Islet of Langerhans (tissue), 1 donor: ENCODE measurements at regions not wholly inside any gene's neighbourhood (a gene's known extent, or its start where the extent isn't known, plus 50 kb on each side); places are given as distances from the start of the nearest gene placed in this dataset.
"Not testable (repeated sequence)": the region's sequence is repeated elsewhere in the genome, so short reads cannot be mapped to it uniquely, and the experiment has no call there.

Experiments used
- FAIRE-seq: peaks from one replicate; lab custom pipeline; 2011; peaks lifted over from hg19 to GRCh38; lab: Jason Lieb, UNC

GRCh38 chr18:59038295-59039039 is 101.2 kb upstream of the SEC11C start:
- no peak for FAIRE-seq

GRCh38 chr18:59039040-59039320 is 100.7 kb upstream of the SEC11C start:
- FAIRE-seq = not testable (repeated sequence)

- FAIRE-seq = no peak
These were observed 100.2 kb upstream of the SEC11C start for GRCh38 chr18:59039449-59039848.

- FAIRE-seq = no peak
These were observed 98.9 kb upstream of the SEC11C start for GRCh38 chr18:59040770-59041148.

- FAIRE-seq = no peak
These were observed 98.4 kb upstream of the SEC11C start for GRCh38 chr18:59041296-59041695.

- FAIRE-seq = peak; percentile 78
These were observed 97.6 kb upstream of the SEC11C start for GRCh38 chr18:59041819-59042815.

GRCh38 chr18:59044855-59045254 is 94.8 kb upstream of the SEC11C start:
- FAIRE-seq = no peak

- no peak for FAIRE-seq
These were observed 92.2 kb upstream of the SEC11C start for GRCh38 chr18:59047321-59048047.

- no peak for FAIRE-seq
These were observed 91.7 kb upstream of the SEC11C start for GRCh38 chr18:59048048-59048363.

- no peak for FAIRE-seq
These were observed 91.3 kb upstream of the SEC11C start for GRCh38 chr18:59048378-59048777.

- no peak for FAIRE-seq
These were observed 89.7 kb upstream of the SEC11C start for GRCh38 chr18:59049721-59050660.

- FAIRE-seq = no peak
These were observed 89.0 kb upstream of the SEC11C start for GRCh38 chr18:59050661-59051057.

- FAIRE-seq = no peak
These were observed 88.1 kb upstream of the SEC11C start for GRCh38 chr18:59051470-59052165.

GRCh38 chr18:59052965-59053820 is 86.5 kb upstream of the SEC11C start:
- FAIRE-seq = no peak

GRCh38 chr18:59054496-59055287 is 85.0 kb upstream of the SEC11C start:
- no peak for FAIRE-seq

- FAIRE-seq = no peak
These were observed 84.2 kb upstream of the SEC11C start for GRCh38 chr18:59055345-59056032.

- peak; percentile 80 for FAIRE-seq
These were observed 82.8 kb upstream of the SEC11C start for GRCh38 chr18:59056706-59057492.

- FAIRE-seq = no peak
These were observed 82.2 kb upstream of the SEC11C start for GRCh38 chr18:59057493-59057795.
